ENCODE measurements at regions not wholly inside any gene's neighbourhood (a gene's known extent, or its start where the extent isn't known, plus 50 kb on each side); places are given as distances from the start of the nearest gene placed in this dataset.

DNA sequence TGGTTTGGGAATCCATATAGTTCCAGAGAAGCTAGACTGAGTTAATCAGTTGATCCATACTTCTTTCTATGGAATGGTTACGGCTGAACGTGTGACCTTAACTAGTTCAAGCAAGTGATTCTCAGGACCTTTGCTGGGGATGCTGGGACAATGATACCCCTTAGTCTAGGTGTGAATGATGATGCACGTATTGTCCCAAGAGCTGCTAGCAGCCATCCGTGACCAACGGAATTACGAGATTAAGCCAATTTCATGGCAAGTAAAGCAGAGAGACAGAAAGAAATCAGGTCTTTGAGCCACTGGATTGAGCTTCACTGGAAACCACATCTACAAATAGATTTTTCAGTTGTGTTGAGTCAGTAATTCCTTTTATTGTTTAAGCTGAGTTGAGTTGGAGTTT, 99.2 kb upstream of the LIFR start:
- TF ChIP-seq CTCF (IDR thresholded peaks at IDR 0.05; ENCODE audit: low read depth, low read length, missing control alignments), result no peak
- DNase-seq (ENCODE audit: extremely low read depth, low read depth), result no peak
- H3K4me3 ChIP-seq (replicated peaks; ENCODE audit: low read depth, low read length), result no peak overlapping the region

GRCh38 chr5:38656568-38656967, 100.1 kb upstream of the LIFR start:
- H3K4me3 ChIP-seq (replicated peaks; ENCODE audit: low read depth, low read length), result no peak overlapping the region
- no peak for TF ChIP-seq CTCF (IDR thresholded peaks at IDR 0.05; ENCODE audit: low read depth, low read length, missing control alignments)
- DNase-seq (ENCODE audit: extremely low read depth, low read depth), result no peak

DNA sequence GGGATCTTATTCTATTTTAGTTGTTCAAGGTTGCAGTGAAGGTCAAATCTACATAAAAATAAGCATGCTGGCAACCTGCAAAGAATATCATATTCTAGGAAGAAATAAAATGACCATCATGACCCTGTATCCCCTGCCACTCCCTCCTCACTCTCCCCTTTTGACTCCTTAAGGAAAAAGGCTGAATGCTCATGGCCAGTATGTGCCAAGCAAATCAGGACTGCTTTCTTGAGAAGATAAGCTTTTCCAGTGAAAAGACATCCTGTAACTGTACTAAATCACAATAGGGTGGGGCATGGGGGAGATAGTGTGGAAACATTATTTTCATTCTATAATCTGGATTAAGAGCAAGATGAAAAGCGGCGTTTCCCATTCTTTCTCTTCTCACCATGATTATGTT, 100.6 kb upstream of the LIFR start:
- H3K4me3 ChIP-seq (replicated peaks; ENCODE audit: low read depth, low read length), result no peak overlapping the region
- no peak for TF ChIP-seq CTCF (IDR thresholded peaks at IDR 0.05; ENCODE audit: low read depth, low read length, missing control alignments)
- no peak for DNase-seq (ENCODE audit: extremely low read depth, low read depth)

- H3K4me3 ChIP-seq (replicated peaks; ENCODE audit: low read depth, low read length), result 0 out of 2 replicates have a peak overlapping the region, but pooled peaks have one; percentile 5
- no peak for TF ChIP-seq CTCF (IDR thresholded peaks at IDR 0.05; ENCODE audit: low read depth, low read length, missing control alignments)
- no peak for DNase-seq (ENCODE audit: extremely low read depth, low read depth)
Observed at GRCh38 chr5:38660194-38660668, 103.8 kb upstream of the LIFR start.

- no peak overlapping the region for H3K4me3 ChIP-seq (replicated peaks; ENCODE audit: low read depth, low read length)
Observed at GRCh38 chr5:38662090-38662489, 105.6 kb upstream of the LIFR start.

GRCh38 chr5:38663249-38663648, 106.8 kb upstream of the LIFR start:
- no peak for TF ChIP-seq CTCF (IDR thresholded peaks at IDR 0.05; ENCODE audit: low read depth, low read length, missing control alignments)

More at GRCh38 chr5:38662090-38662489, 105.6 kb upstream of the LIFR start:
- no peak for TF ChIP-seq CTCF (IDR thresholded peaks at IDR 0.05; ENCODE audit: low read depth, low read length, missing control alignments)
- no peak for DNase-seq (ENCODE audit: extremely low read depth, low read depth)

More at GRCh38 chr5:38663249-38663648, 106.8 kb upstream of the LIFR start:
- H3K4me3 ChIP-seq (replicated peaks; ENCODE audit: low read depth, low read length), result no peak overlapping the region
- no peak for DNase-seq (ENCODE audit: extremely low read depth, low read depth)
